ENCODE measurements at regions not wholly inside any gene's neighbourhood (a gene's known extent, or its start where the extent isn't known, plus 50 kb on each side); places are given as distances from the start of the nearest gene placed in this dataset.

GRCh38 chr2:21657445-21657844 lies 533.7 kb downstream of the TDRD15 start:
- Histone ChIP-seq H4K20me1 (ENCODE audit: control insufficient read depth, insufficient read depth, low read depth, low read length) (no peaks in the 10 kb centered on the region), H3K4me1 (ENCODE audit: control insufficient read depth, low read length) (no peaks in the 10 kb centered on the region), H3K36me3 (ENCODE audit: control insufficient read depth, low read length) (no peaks in the 10 kb centered on the region), H3K9me2 (replicated peaks; ENCODE audit: control insufficient read depth, low read length) (no peaks in the 10 kb centered on the region), H3K4me2 (ENCODE audit: low read length) (no peak overlapping the region), H3K79me2 (ENCODE audit: control insufficient read depth, low read length) (no peaks in the 10 kb centered on the region), H3F3A (ENCODE audit: control insufficient read depth, insufficient read depth) (no peaks in the 10 kb centered on the region), H3K4me3 (ENCODE audit: low read length) (no peak overlapping the region), H3K27me3 (ENCODE audit: control insufficient read depth, low read length) (no peaks in the 10 kb centered on the region), H3K9me3 (ENCODE audit: control insufficient read depth, insufficient read depth, low read length) (no peaks in the 10 kb centered on the region), H3K27ac (ENCODE audit: low read depth, low read length) (no peak overlapping the region)
- TF ChIP-seq CTCF (IDR thresholded peaks at IDR 0.05; ENCODE audit: low read depth, low read length, poor library complexity, severe bottlenecking) (no peak), EZH2phosphoT487 (IDR thresholded peaks at IDR 0.05; ENCODE audit: borderline replicate concordance, low read length) (no peak)

GRCh38 chr2:21658269-21658668 lies 534.5 kb downstream of the TDRD15 start:
- Histone ChIP-seq H4K20me1 (ENCODE audit: control insufficient read depth, insufficient read depth, low read depth, low read length) (no peaks in the 10 kb centered on the region), H3K27ac (ENCODE audit: low read depth, low read length) (no peak overlapping the region), H3K27me3 (ENCODE audit: control insufficient read depth, low read length) (no peaks in the 10 kb centered on the region), H3K4me2 (ENCODE audit: low read length) (no peak overlapping the region), H3F3A (ENCODE audit: control insufficient read depth, insufficient read depth) (no peaks in the 10 kb centered on the region), H3K4me1 (ENCODE audit: control insufficient read depth, low read length) (no peaks in the 10 kb centered on the region), H3K9me3 (ENCODE audit: control insufficient read depth, insufficient read depth, low read length) (no peaks in the 10 kb centered on the region), H3K4me3 (ENCODE audit: low read length) (no peak overlapping the region), H3K36me3 (ENCODE audit: control insufficient read depth, low read length) (no peaks in the 10 kb centered on the region), H3K9me2 (replicated peaks; ENCODE audit: control insufficient read depth, low read length) (no peaks in the 10 kb centered on the region), H3K79me2 (ENCODE audit: control insufficient read depth, low read length) (no peaks in the 10 kb centered on the region)
- TF ChIP-seq EZH2phosphoT487 (IDR thresholded peaks at IDR 0.05; ENCODE audit: borderline replicate concordance, low read length) (no peak), CTCF (IDR thresholded peaks at IDR 0.05; ENCODE audit: low read depth, low read length, poor library complexity, severe bottlenecking) (no peak)

GRCh38 chr2:21658907-21659477 lies 535.2 kb downstream of the TDRD15 start:
- H3K79me2 ChIP-seq (ENCODE audit: control insufficient read depth, low read length): no peaks in the 10 kb centered on the region
- no peaks in the 10 kb centered on the region for H3K27me3 ChIP-seq (ENCODE audit: control insufficient read depth, low read length)
- H3K4me3 ChIP-seq (ENCODE audit: low read length): no peak overlapping the region
- no peaks in the 10 kb centered on the region for H3K36me3 ChIP-seq (ENCODE audit: control insufficient read depth, low read length)
- H4K20me1 ChIP-seq (ENCODE audit: control insufficient read depth, insufficient read depth, low read depth, low read length): no peaks in the 10 kb centered on the region
- H3F3A ChIP-seq (ENCODE audit: control insufficient read depth, insufficient read depth): no peaks in the 10 kb centered on the region
- no peaks in the 10 kb centered on the region for H3K9me3 ChIP-seq (ENCODE audit: control insufficient read depth, insufficient read depth, low read length)
- H3K4me1 ChIP-seq (ENCODE audit: control insufficient read depth, low read length): no peaks in the 10 kb centered on the region
- no peak overlapping the region for H3K27ac ChIP-seq (ENCODE audit: low read depth, low read length)
- TF ChIP-seq CTCF (IDR thresholded peaks at IDR 0.05; ENCODE audit: low read depth, low read length, poor library complexity, severe bottlenecking) (no peak), EZH2phosphoT487 (IDR thresholded peaks at IDR 0.05; ENCODE audit: borderline replicate concordance, low read length) (no peak)
- H3K9me2 ChIP-seq (replicated peaks; ENCODE audit: control insufficient read depth, low read length): no peaks in the 10 kb centered on the region
- H3K4me2 ChIP-seq (ENCODE audit: low read length): no peak overlapping the region
